CD4-positive, alpha-beta memory T cell (primary cell): ENCODE measurements at regions not wholly inside any gene's neighbourhood (a gene's known extent, or its start where the extent isn't known, plus 50 kb on each side); places are given as distances from the start of the nearest gene placed in this dataset.

Experiments
- CTCF ChIA-PET: fragments of 350-600 bp; sonication (Branson Sonifier 250); formaldehyde crosslinking; loops from one replicate; lab custom pipeline; 2021; ENCODE audit warnings: inconsistent platforms; ENCODE audit not compliant: partially characterized antibody; lab: Charles Lee
- POLR2A ChIA-PET: fragments of 350-600 bp; sonication (Branson Sonifier 250); formaldehyde crosslinking; loops from one replicate; lab custom pipeline; 2021; ENCODE audit not compliant: partially characterized antibody; lab: Charles Lee
- DNase-seq, 5 donors: peaks; one replicate each; pipeline versions ENCODE4 v3.0.0 to v3.0.0-alpha.2; 2020 to 2022; ENCODE audit warnings: mixed read lengths in 1 of 5
- H3K27ac ChIP-seq: one replicate; pipeline ENCODE4 v1.7.0; 2013; ENCODE audit warnings: low read depth, low read length
- H3K27me3 ChIP-seq: 2 replicates; pipeline ENCODE4 v1.7.0; 2013; ENCODE audit warnings: mild to moderate bottlenecking, low read length, moderate library complexity; ENCODE audit not compliant: insufficient read depth
- H3K36me3 ChIP-seq: 2 replicates; pipeline ENCODE4 v1.7.0; 2013; ENCODE audit warnings: mild to moderate bottlenecking, low read length, moderate library complexity; ENCODE audit not compliant: insufficient read depth
- H3K4me1 ChIP-seq: 2 replicates; pipeline ENCODE4 v1.7.0; 2013; ENCODE audit warnings: mild to moderate bottlenecking, low read length, moderate library complexity; ENCODE audit not compliant: insufficient read depth
- H3K4me3 ChIP-seq, 2 donors: one replicate each; pipeline ENCODE4 v1.7.0; 2013; ENCODE audit warnings: low read length in 2 of 2, mild to moderate bottlenecking in 1 of 2
- H3K9me3 ChIP-seq, 2 donors: one replicate each; pipeline ENCODE4 v1.7.0; 2013; ENCODE audit warnings: low read length in 2 of 2, control low read depth in 1 of 2; ENCODE audit not compliant: control insufficient read depth in 1 of 2
- H3K27ac Mint-ChIP-seq, 7 donors: one replicate each; pipeline ENCODE4 v1.8.0; 2020 to 2021; ENCODE audit warnings: mixed read lengths in 7 of 7, mild to moderate bottlenecking in 6 of 7, inconsistent platforms in 3 of 7, moderate library complexity in 3 of 7
- H3K27me3 Mint-ChIP-seq, 2 donors: one replicate each; pipeline ENCODE4 v1.8.0; 2020 to 2021; ENCODE audit warnings: mixed read lengths in 2 of 2
- H3K36me3 Mint-ChIP-seq, 2 donors: one replicate each; pipeline ENCODE4 v1.8.0; 2020 to 2021; ENCODE audit warnings: mixed read lengths in 2 of 2, inconsistent platforms in 1 of 2, mild to moderate bottlenecking in 1 of 2
- H3K4me1 Mint-ChIP-seq, 4 donors: one replicate each; pipeline ENCODE4 v1.8.0; 2020 to 2021; ENCODE audit warnings: mixed read lengths in 4 of 4, mild to moderate bottlenecking in 1 of 4
- H3K4me3 Mint-ChIP-seq, 8 donors: one replicate each; pipeline ENCODE4 v1.8.0; 2020 to 2021; ENCODE audit warnings: mixed read lengths in 8 of 8, mild to moderate bottlenecking in 7 of 8, moderate library complexity in 6 of 8, inconsistent platforms in 3 of 8
- H3K9me3 Mint-ChIP-seq, 8 donors: one replicate each; pipeline ENCODE4 v1.8.0; 2020 to 2021; ENCODE audit warnings: mixed read lengths in 8 of 8, mild to moderate bottlenecking in 5 of 8, inconsistent platforms in 3 of 8, moderate library complexity in 1 of 8
- intact Hi-C: fragments of 100-400 bp; cut with micrococcal nuclease; formaldehyde crosslinking; loops from one replicate; pipeline ENCODE4 v1.15.1; 2023

GRCh38 chr6:137339929-137340559 lies 120.9 kb upstream of the IFNGR1 start:
- ChIA-PET POLR2A (interaction anchor here (1.5 kb wide), 1 partner anchor 75 kb away, joined by 4 read pairs; no protein-coding TSS in a partner anchor), CTCF (interaction anchor here (0.6 to 2.6 kb wide), 10 partner anchors 9 to 1083 kb away, joined by 3 to 42 read pairs (median 4); no protein-coding TSS in a partner anchor)
- Histone ChIP-seq H3K4me3 (no peak overlapping the region), H3K4me1 (peaks cover 18% of the 10 kb centered on the region), H3K9me3 (no peaks in the 10 kb centered on the region), H3K36me3 (no peaks in the 10 kb centered on the region), H3K27me3 (no peaks in the 10 kb centered on the region), H3K27ac (no peak overlapping the region)
- H3K9me3 Mint-ChIP-seq: no peaks in the 10 kb centered on the region
- H3K27me3 Mint-ChIP-seq: peaks cover 3 to 4% of the 10 kb centered on the region in 2 donors
- no peak overlapping the region for H3K4me3 Mint-ChIP-seq
- intact Hi-C loops: loop anchor here (5.0 kb wide), 1 partner anchor 232 kb away; no protein-coding TSS in a partner anchor
- peaks cover 15 to 26% (median 20%) of the 10 kb centered on the region in 4 donors for H3K4me1 Mint-ChIP-seq
- no peak overlapping the region for H3K27ac Mint-ChIP-seq
- no peaks in the 10 kb centered on the region for H3K36me3 Mint-ChIP-seq
- no peak for DNase-seq

GRCh38 chr6:137334884-137335283 lies 115.7 kb upstream of the IFNGR1 start:
- H3K27ac ChIP-seq: no peak overlapping the region
- no peaks in the 10 kb centered on the region for H3K36me3 ChIP-seq
- no peaks in the 10 kb centered on the region for H3K4me1 ChIP-seq
- no peak overlapping the region for H3K4me3 ChIP-seq
- CTCF ChIA-PET: no interaction called here
- no peak for DNase-seq
- peaks cover 7 to 14% of the 10 kb centered on the region in 2 donors for H3K27me3 Mint-ChIP-seq
- peaks cover 0 to 1% (median 0%) of the 10 kb centered on the region in 8 donors for H3K9me3 Mint-ChIP-seq
- H3K36me3 Mint-ChIP-seq: no peaks in the 10 kb centered on the region
- H3K27ac Mint-ChIP-seq: no peak overlapping the region
- no peaks in the 10 kb centered on the region for H3K4me1 Mint-ChIP-seq
- no peaks in the 10 kb centered on the region for H3K27me3 ChIP-seq
- POLR2A ChIA-PET: no interaction called here
- H3K9me3 ChIP-seq: no peaks in the 10 kb centered on the region
- intact Hi-C loops: no loop called here
- H3K4me3 Mint-ChIP-seq: no peak overlapping the region

GRCh38 chr6:137334094-137334493 lies 114.9 kb upstream of the IFNGR1 start:
- ChIA-PET POLR2A (no interaction called here), CTCF (interaction anchor here (3.2 kb wide), 1 partner anchor 8 kb away, joined by 14 read pairs; no protein-coding TSS in a partner anchor)
- Histone ChIP-seq H3K36me3 (no peaks in the 10 kb centered on the region), H3K27me3 (no peaks in the 10 kb centered on the region), H3K9me3 (no peaks in the 10 kb centered on the region), H3K4me1 (no peaks in the 10 kb centered on the region), H3K27ac (no peak overlapping the region), H3K4me3 (no peak overlapping the region)
- no peaks in the 10 kb centered on the region for H3K36me3 Mint-ChIP-seq
- no peak for DNase-seq
- intact Hi-C loops: no loop called here
- peaks cover 0 to 1% (median 0%) of the 10 kb centered on the region in 8 donors for H3K9me3 Mint-ChIP-seq
- H3K4me1 Mint-ChIP-seq: no peaks in the 10 kb centered on the region
- H3K4me3 Mint-ChIP-seq: no peak overlapping the region
- H3K27ac Mint-ChIP-seq: no peak overlapping the region
- H3K27me3 Mint-ChIP-seq: peaks cover 7 to 14% of the 10 kb centered on the region in 2 donors

- Mint-ChIP-seq H3K4me1 (no peaks in the 10 kb centered on the region), H3K4me3 (no peak overlapping the region), H3K36me3 (no peaks in the 10 kb centered on the region), H3K27me3 (peaks cover 7 to 14% of the 10 kb centered on the region in 2 donors), H3K27ac (no peak overlapping the region), H3K9me3 (peaks cover 0 to 1% (median 0%) of the 10 kb centered on the region in 8 donors)
- H3K27ac ChIP-seq: no peak overlapping the region
- no peaks in the 10 kb centered on the region for H3K27me3 ChIP-seq
- intact Hi-C loops: no loop called here
- ChIA-PET POLR2A (no interaction called here), CTCF (interaction anchor here (1.3 to 3.2 kb wide), 3 partner anchors 9 to 82 kb away, joined by 5 to 14 read pairs (median 10); no protein-coding TSS in a partner anchor)
- H3K36me3 ChIP-seq: no peaks in the 10 kb centered on the region
- no peak overlapping the region for H3K4me3 ChIP-seq
- H3K9me3 ChIP-seq: no peaks in the 10 kb centered on the region
- DNase-seq: no peak
- no peaks in the 10 kb centered on the region for H3K4me1 ChIP-seq
Measured at GRCh38 chr6:137332637-137333280, 113.6 kb upstream of the IFNGR1 start.

GRCh38 chr6:137323860-137324259 lies 104.7 kb upstream of the IFNGR1 start:
- Histone ChIP-seq H3K9me3 (no peaks in the 10 kb centered on the region), H3K27ac (no peak overlapping the region), H3K4me3 (no peak overlapping the region), H3K27me3 (no peaks in the 10 kb centered on the region), H3K36me3 (no peaks in the 10 kb centered on the region), H3K4me1 (no peaks in the 10 kb centered on the region)
- DNase-seq: no peak
- Mint-ChIP-seq H3K36me3 (no peaks in the 10 kb centered on the region), H3K4me3 (no peak overlapping the region), H3K9me3 (peaks cover 0 to 5% (median 0%) of the 10 kb centered on the region in 8 donors), H3K27ac (no peak overlapping the region), H3K4me1 (peaks cover 0 to 1% (median 0%) of the 10 kb centered on the region in 4 donors), H3K27me3 (no peaks in the 10 kb centered on the region)
- ChIA-PET POLR2A (no interaction called here), CTCF (interaction anchor here (3.5 kb wide), 1 partner anchor 9 kb away, joined by 16 read pairs; no protein-coding TSS in a partner anchor)
- intact Hi-C loops: no loop called here

- Mint-ChIP-seq H3K27me3 (no peaks in the 10 kb centered on the region), H3K4me3 (no peak overlapping the region), H3K36me3 (no peaks in the 10 kb centered on the region), H3K27ac (no peak overlapping the region), H3K4me1 (no peaks in the 10 kb centered on the region), H3K9me3 (peaks cover 0 to 5% (median 0%) of the 10 kb centered on the region in 8 donors)
- no peaks in the 10 kb centered on the region for H3K27me3 ChIP-seq
- H3K9me3 ChIP-seq: no peaks in the 10 kb centered on the region
- no peaks in the 10 kb centered on the region for H3K36me3 ChIP-seq
- ChIA-PET CTCF (interaction anchor here (1.0 to 2.3 kb wide), 5 partner anchors 8 to 321 kb away, joined by 4 to 6 read pairs (median 4); no protein-coding TSS in a partner anchor), POLR2A (no interaction called here)
- intact Hi-C loops: no loop called here
- no peaks in the 10 kb centered on the region for H3K4me1 ChIP-seq
- DNase-seq: no peak
- H3K27ac ChIP-seq: no peak overlapping the region
- no peak overlapping the region for H3K4me3 ChIP-seq
Measured at GRCh38 chr6:137320271-137320670, 101.1 kb upstream of the IFNGR1 start.

- Histone ChIP-seq H3K27ac (no peak overlapping the region), H3K4me3 (no peak overlapping the region), H3K36me3 (no peaks in the 10 kb centered on the region), H3K9me3 (no peaks in the 10 kb centered on the region), H3K4me1 (peaks cover 5% of the 10 kb centered on the region), H3K27me3 (no peaks in the 10 kb centered on the region)
- ChIA-PET CTCF (no interaction called here), POLR2A (no interaction called here)
- Mint-ChIP-seq H3K4me1 (peaks cover 0 to 5% (median 2%) of the 10 kb centered on the region in 4 donors), H3K9me3 (no peaks in the 10 kb centered on the region), H3K4me3 (no peak overlapping the region), H3K27ac (no peak overlapping the region), H3K36me3 (no peaks in the 10 kb centered on the region), H3K27me3 (no peaks in the 10 kb centered on the region)
- intact Hi-C loops: no loop called here
- DNase-seq: no peak
Measured at GRCh38 chr6:137316626-137317025, 97.4 kb upstream of the IFNGR1 start.
